SKM-1 treated with dmso at 0.1 percent for 144 hours (cell line): ENCODE measurements at regions not wholly inside any gene's neighbourhood (a gene's known extent, or its start where the extent isn't known, plus 50 kb on each side); places are given as distances from the start of the nearest gene placed in this dataset.
A peak's percentile ranks its signal among the peaks of the same experiment; 100 is the strongest.

Experiments used
- DNase-seq: peaks from one replicate; lab custom pipeline; 2025; ENCODE audit not compliant: unreplicated experiment; lab: John Stamatoyannopoulos, UW

DNA sequence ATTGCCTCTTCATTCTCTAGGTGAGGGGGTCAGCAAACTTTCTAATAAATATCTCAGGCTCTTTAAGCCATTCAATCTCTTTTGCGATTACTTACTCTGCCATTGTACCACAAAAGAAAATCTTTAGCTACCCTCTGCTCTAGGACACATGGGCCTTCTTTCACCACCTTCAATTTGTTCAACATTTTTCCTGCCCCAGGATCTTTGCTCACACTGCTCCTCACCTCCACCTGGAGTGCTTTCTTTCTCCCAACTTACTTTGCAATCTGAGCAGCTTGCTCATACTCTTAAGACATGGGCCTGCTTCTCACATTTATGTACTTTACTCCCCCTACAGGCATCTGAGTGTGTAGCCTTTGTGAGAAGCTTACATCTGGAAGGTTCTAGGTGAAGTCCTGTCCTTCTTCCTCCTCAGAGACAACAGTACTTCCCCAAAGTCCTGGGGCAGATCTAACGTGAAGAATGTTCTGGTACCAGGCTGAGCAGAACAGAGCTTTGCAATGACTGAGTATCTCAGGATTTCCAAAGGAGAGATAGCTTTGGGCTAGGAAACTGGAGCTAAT is 55.0 kb upstream of the PRDM5 start:
- peak; percentile 74 for DNase-seq

DNA sequence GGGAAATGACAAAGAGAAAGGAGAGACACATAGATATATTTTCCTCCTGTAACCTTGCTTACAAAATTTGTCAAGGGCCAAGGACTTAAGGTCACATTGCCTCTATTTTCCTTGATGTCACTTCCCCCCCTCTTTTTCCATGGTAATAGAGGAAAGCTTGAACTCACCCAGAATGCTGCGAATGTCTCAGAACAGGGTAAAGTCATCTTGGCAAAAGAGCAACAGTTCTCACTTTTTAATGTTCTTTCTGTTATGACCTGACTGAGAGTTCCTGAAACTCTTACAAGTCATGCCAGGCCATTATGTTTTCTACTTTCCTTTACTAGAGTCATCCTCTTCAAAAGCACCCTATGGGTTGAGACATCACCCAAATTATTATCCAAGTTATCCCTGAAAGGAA is 50.7 kb upstream of the PRDM5 start:
- no peak for DNase-seq
